Coronary artery (tissue), 2 donors: ENCODE measurements at regions not wholly inside any gene's neighbourhood (a gene's known extent, or its start where the extent isn't known, plus 50 kb on each side); places are given as distances from the start of the nearest gene placed in this dataset.
A peak's percentile ranks its signal among the peaks of the same experiment; 100 is the strongest.

ENCODE experiments used
- DNase-seq: peaks from one replicate; pipeline ENCODE4 v3.0.0-alpha.2; 2017; ENCODE audit warnings: low spot score
- H3K27ac ChIP-seq, 2 donors: fragments of 200-600 bp; sonication (generic); one replicate each; pipeline ENCODE4 v1.5.1; 2016 to 2019
- H3K4me3 ChIP-seq: fragments of 200-600 bp; sonication (generic); 2 replicates; pipeline ENCODE4 v1.5.1; 2016; ENCODE audit warnings: mild to moderate bottlenecking, moderate library complexity
- TF ChIP-seq, protein P1 (sequence below): fragments of 200-600 bp; sonication (generic); IDR thresholded peaks from one replicate; pipeline ENCODE4 v1.5.1; 2019; ENCODE audit warnings: antibody characterized with exemption

DNA sequence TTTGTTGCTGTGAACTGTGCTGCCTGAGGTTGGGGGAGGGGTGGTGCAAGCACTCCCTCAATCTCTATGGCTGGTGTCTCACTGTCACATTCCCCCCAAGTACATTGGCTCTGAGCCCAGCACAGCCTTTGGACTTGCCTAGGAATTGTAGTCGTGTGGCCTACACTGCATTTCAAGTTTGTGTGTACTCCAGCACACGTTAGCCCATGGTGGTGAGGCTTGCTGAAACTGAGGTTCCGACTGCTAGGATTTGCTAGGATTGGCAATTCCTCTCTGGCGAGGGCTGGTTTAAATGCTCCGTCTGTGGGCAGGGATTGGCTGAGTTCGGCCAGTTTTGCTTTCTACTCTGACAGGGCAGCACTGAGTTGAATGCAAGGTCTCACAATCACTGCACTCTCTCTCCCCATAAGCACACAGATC lies 121.7 kb upstream of the CXXC4 start:
- Histone ChIP-seq H3K27ac (no peak overlapping the region), H3K4me3 (peak overlapping the region; percentile 44)
- TF ChIP-seq, protein P1, sequence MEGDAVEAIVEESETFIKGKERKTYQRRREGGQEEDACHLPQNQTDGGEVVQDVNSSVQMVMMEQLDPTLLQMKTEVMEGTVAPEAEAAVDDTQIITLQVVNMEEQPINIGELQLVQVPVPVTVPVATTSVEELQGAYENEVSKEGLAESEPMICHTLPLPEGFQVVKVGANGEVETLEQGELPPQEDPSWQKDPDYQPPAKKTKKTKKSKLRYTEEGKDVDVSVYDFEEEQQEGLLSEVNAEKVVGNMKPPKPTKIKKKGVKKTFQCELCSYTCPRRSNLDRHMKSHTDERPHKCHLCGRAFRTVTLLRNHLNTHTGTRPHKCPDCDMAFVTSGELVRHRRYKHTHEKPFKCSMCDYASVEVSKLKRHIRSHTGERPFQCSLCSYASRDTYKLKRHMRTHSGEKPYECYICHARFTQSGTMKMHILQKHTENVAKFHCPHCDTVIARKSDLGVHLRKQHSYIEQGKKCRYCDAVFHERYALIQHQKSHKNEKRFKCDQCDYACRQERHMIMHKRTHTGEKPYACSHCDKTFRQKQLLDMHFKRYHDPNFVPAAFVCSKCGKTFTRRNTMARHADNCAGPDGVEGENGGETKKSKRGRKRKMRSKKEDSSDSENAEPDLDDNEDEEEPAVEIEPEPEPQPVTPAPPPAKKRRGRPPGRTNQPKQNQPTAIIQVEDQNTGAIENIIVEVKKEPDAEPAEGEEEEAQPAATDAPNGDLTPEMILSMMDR, result no peak
- DNase-seq, result no peak

DNA sequence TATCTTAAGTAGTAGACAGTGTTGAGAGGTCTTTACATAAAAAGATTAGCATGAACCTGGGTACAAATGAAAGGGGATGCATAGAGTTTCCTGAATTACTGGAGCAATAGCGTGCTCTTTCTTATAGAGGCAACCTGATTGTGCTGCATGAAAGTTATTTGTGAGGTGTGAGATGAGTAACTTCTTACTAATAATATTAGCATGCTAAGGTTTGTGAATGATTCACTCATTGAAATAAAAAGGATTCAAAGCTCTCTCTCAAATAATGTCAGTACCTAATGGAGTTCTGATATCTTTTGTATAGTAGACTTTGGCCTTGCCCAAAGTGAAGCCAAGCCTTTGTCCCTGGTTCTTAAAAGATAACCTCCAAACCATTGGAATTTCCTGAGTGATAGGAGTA lies 131.0 kb upstream of the CXXC4 start:
- DNase-seq, result no peak
- TF ChIP-seq, protein P1, result no peak
- no peak overlapping the region for H3K27ac ChIP-seq
- H3K4me3 ChIP-seq, result no peak overlapping the region

DNA sequence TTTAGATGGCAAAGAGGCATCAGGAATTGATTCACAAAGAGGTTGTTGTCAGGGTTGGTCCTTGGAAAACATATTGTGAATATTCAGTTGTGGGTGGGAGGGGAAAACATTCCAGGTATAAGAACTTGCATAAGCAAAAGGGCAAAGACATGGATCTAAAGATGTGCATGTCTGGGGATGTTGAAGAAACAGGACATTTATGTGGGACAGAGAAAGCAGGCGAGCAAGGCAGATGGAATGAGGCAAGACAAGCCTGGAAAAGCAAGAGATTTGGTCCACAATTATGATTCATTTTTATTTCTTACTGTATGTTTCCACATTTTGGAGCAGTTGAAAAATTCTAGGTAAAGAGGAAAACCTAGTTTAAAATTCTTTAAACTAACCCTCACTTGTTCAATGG lies 134.9 kb upstream of the CXXC4 start:
- no peak for DNase-seq

DNA sequence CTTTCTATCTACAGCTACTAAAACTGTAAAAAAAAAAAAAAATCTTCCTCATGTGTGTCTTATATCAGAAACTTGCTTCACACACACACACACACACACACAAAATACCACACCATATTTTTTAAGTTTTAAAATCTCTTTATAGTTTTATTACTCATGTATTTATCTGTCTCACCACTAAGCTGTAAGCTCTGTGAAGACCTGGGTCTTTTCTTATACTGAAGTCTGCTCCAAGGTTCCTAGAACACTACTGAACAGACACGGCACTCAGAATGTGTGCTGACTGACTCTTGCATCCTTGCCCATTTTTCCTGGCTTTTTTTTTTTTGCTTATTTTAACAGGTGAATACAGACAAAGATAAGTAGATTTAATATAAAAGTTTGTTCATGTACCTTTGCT lies 135.6 kb upstream of the CXXC4 start:
- Histone ChIP-seq H3K27ac (no peak overlapping the region), H3K4me3 (no peak overlapping the region)
- TF ChIP-seq, protein P1, result no peak
- no peak for DNase-seq

More for the DNA sequence above, 134.9 kb upstream of the CXXC4 start:
- TF ChIP-seq, protein P1, result no peak
- Histone ChIP-seq H3K27ac (no peak overlapping the region), H3K4me3 (no peak overlapping the region)

DNA sequence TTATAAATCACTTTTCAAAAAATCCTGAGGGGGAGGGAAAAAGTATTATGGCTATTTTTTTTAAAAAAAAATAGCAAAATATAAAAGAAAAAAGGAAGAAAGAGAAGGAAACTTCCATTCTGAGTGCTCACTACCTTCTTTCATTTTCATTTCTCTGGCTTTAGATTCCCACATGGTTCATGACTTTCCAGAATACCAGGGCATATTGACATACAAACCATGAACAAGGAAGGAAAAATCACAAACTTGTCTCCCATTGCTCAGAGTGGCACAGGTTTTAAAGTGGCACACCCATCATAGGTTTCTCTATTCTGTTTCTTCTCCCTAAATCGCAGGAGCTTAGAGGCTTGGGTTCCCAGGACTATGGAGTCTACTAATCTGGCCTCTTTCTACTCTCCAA lies 136.3 kb upstream of the CXXC4 start:
- Histone ChIP-seq H3K27ac (no peak overlapping the region), H3K4me3 (no peak overlapping the region)
- DNase-seq, result no peak
- TF ChIP-seq, protein P1, result no peak

DNA sequence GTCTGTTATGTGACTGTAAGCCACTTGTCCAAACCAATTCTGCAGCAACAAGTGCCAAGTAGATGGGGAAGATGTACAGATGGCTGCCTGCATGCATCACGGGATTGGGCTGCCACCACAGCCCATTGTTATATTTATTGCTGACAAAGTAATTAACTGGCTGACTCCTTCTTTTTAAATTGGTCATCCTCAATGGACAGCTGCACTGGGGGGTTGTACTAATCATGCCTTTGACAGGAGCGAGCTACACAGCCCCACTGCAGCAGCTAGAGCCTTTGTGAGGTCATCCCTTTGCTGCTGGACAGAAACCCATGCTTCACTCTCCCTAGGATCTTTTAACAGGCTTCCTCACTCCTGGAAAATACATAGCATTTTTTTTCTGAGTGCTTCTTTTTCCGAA lies 146.7 kb upstream of the CXXC4 start:
- Histone ChIP-seq H3K4me3 (no peak overlapping the region), H3K27ac (no peak overlapping the region)
- TF ChIP-seq, protein P1, result no peak
- DNase-seq, result no peak

DNA sequence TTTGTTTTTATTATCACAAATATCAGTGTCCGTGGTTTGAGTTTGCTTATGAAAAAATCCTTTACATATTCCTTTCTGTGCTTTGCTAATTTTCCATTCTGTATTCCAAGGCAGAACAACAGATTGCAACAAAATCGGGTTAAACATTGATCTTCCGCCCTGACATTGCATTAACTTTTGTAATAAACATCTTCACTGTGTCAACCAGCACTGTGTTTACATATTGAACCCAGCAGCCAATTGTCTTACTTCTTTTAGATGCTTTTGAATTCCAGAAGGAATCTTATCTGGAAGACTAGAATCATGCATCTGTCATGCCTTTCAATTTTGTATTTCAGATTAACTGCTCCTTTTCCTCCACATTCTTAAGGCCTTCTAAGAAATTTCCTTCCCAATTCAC lies 147.8 kb upstream of the CXXC4 start:
- TF ChIP-seq, protein P1, result no peak
- Histone ChIP-seq H3K4me3 (no peak overlapping the region), H3K27ac (no peak overlapping the region)
- DNase-seq, result no peak
